Neural cell (in vitro differentiated cells): ENCODE measurements at regions not wholly inside any gene's neighbourhood (a gene's known extent, or its start where the extent isn't known, plus 50 kb on each side); places are given as distances from the start of the nearest gene placed in this dataset.

Experiments used
- H2AFZ ChIP-seq: fragments of 200-600, 300-800 bp; sonication (generic), shearing (Covaris generic); 2 replicates; pipeline ENCODE4 v1.6.0; 2014; ENCODE audit warnings: low read depth, mild to moderate bottlenecking, antibody characterized with exemption, low read length, moderate library complexity
- H3F3A ChIP-seq: fragments of 200-600 bp; shearing (Covaris generic); 2 replicates; pipeline ENCODE4 v1.6.1; 2016; ENCODE audit warnings: mild to moderate bottlenecking, moderate library complexity, mixed read lengths, antibody characterized with exemption, low read length; ENCODE audit not compliant: insufficient read depth, poor library complexity, severe bottlenecking
- H3K27ac ChIP-seq: fragments of 200-600, 300-800 bp; sonication (generic), shearing (Covaris generic); 2 replicates; pipeline ENCODE4 v1.5.1; 2014; ENCODE audit warnings: mild to moderate bottlenecking, low read length, moderate library complexity
- H3K27me3 ChIP-seq: fragments of 300-800, 200-600 bp; sonication (generic), shearing (Covaris generic); 2 replicates; pipeline ENCODE4 v1.6.0; 2014; ENCODE audit warnings: mild to moderate bottlenecking, low read depth, low read length, moderate library complexity; ENCODE audit not compliant: insufficient read depth
- H3K36me3 ChIP-seq: fragments of 300-800, 200-600 bp; sonication (generic), shearing (Covaris generic); 2 replicates; pipeline ENCODE4 v1.5.1; 2014; ENCODE audit warnings: mild to moderate bottlenecking, antibody characterized with exemption, low read length, moderate library complexity; ENCODE audit not compliant: insufficient read depth
- H3K4me2 ChIP-seq: fragments of 300-800, 200-600 bp; sonication (generic), shearing (Covaris generic); 2 replicates; pipeline ENCODE4 v1.6.0; 2014; ENCODE audit warnings: mild to moderate bottlenecking, low read length
- H3K4me3 ChIP-seq: fragments of 300-800, 200-600 bp; sonication (generic), shearing (Covaris generic); 2 replicates; pipeline ENCODE4 v1.5.1; 2014; ENCODE audit warnings: mild to moderate bottlenecking, low read length, moderate library complexity
- H3K79me2 ChIP-seq: fragments of 200-600 bp; shearing (Covaris generic); replicated peaks from 2 replicates; pipeline ENCODE4 v1.6.0; 2014; ENCODE audit warnings: mild to moderate bottlenecking, low read length, moderate library complexity; ENCODE audit not compliant: insufficient read depth
- H3K9ac ChIP-seq: fragments of 300-800, 200-600 bp; sonication (generic), shearing (Covaris generic); 2 replicates; pipeline ENCODE4 v1.6.1; 2016; ENCODE audit warnings: mild to moderate bottlenecking, low read length, mixed read lengths
- H3K9me2 ChIP-seq: fragments of 200-600 bp; shearing (Covaris generic); 2 replicates; pipeline ENCODE4 v1.6.1; 2016; ENCODE audit warnings: mild to moderate bottlenecking, low read length, mixed read lengths; ENCODE audit not compliant: insufficient read depth
- H3K9me3 ChIP-seq: fragments of 200-600, 300-800 bp; sonication (generic), shearing (Covaris generic); 2 replicates; pipeline ENCODE4 v1.6.1; 2016; ENCODE audit warnings: mild to moderate bottlenecking, mixed run types, low read length, moderate library complexity, mixed read lengths
- H4K20me1 ChIP-seq: fragments of 200-600 bp; shearing (Covaris generic); 2 replicates; pipeline ENCODE4 v1.6.1; 2016; ENCODE audit warnings: mild to moderate bottlenecking, mixed run types; ENCODE audit not compliant: insufficient read depth
- EP300 ChIP-seq: fragments of 450-650 bp; conservative IDR thresholded peaks from 2 replicates; pipeline ENCODE4 v1.6.1; 2014; ENCODE audit warnings: antibody characterized with exemption, mild to moderate bottlenecking, moderate library complexity; ENCODE audit not compliant: poor library complexity, severe bottlenecking
- EZH2 ChIP-seq: fragments of 200-600, 300-800 bp; shearing (Covaris generic), sonication (generic); IDR thresholded peaks from 2 replicates; pipeline ENCODE4 v1.6.1; 2014; ENCODE audit warnings: antibody characterized with exemption, low read length, borderline replicate concordance, mild to moderate bottlenecking; ENCODE audit not compliant: insufficient read depth, poor library complexity, severe bottlenecking
- MXI1 ChIP-seq: fragments of 450-650 bp; conservative IDR thresholded peaks from 2 replicates; pipeline ENCODE4 v1.6.1; 2014; ENCODE audit warnings: antibody characterized with exemption, mild to moderate bottlenecking; ENCODE audit not compliant: poor library complexity, severe bottlenecking
- POLR2AphosphoS5 ChIP-seq: IDR thresholded peaks from 2 replicates; pipeline ENCODE4 v1.6.1; 2012
- RAD21 ChIP-seq: fragments of 450-650 bp; conservative IDR thresholded peaks from 2 replicates; pipeline ENCODE4 v1.6.1; 2014; ENCODE audit warnings: antibody characterized with exemption, mild to moderate bottlenecking, moderate library complexity
- SMC3 ChIP-seq: fragments of 450-650 bp; conservative IDR thresholded peaks from 2 replicates; pipeline ENCODE4 v1.6.1; 2014; ENCODE audit warnings: antibody characterized with exemption, mild to moderate bottlenecking, moderate library complexity; ENCODE audit not compliant: poor library complexity
- TAF1 ChIP-seq: IDR thresholded peaks from 2 replicates; pipeline ENCODE4 v1.6.1; 2012; ENCODE audit warnings: low read depth
- TF ChIP-seq, protein P1 (sequence below): IDR thresholded peaks from 2 replicates; pipeline ENCODE4 v1.6.1; 2012; ENCODE audit warnings: borderline replicate concordance
- TF ChIP-seq, protein P2 (sequence below): fragments of 450-650 bp; IDR thresholded peaks from 2 replicates; pipeline ENCODE4 v1.5.1; 2014; ENCODE audit warnings: antibody characterized with exemption, mild to moderate bottlenecking, moderate library complexity; ENCODE audit not compliant: poor library complexity, severe bottlenecking

DNA sequence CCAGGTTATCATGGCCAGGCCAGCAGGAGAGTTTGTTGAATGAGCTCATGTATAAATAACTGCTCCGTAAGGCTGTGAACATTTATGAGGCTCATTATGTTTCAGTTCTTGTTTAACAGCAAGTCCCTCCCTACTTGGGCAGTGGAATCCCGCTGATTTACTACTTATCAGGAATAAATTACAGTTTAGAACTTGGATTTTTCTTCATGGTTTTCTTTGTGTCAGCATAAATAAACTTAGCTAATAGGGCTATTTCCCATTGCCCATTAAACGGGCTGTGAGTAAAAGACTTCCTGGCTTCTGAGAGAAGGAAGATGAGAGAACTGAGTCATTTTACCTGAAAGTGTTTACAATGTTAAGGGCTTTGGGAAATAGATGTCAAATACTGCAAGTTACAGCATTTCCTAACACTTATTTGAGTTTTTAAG lies 701.6 kb upstream of the ANKRD30A start:
- H3K27me3 ChIP-seq, result no peaks in the 10 kb centered on the region
- H3K79me2 ChIP-seq, result no peaks in the 10 kb centered on the region
- no peak overlapping the region for H3K4me3 ChIP-seq
- no peaks in the 10 kb centered on the region for H4K20me1 ChIP-seq
- no peaks in the 10 kb centered on the region for H3K36me3 ChIP-seq
- no peak overlapping the region for H3K27ac ChIP-seq
- TF ChIP-seq TAF1, result no peak
- no peak for TF ChIP-seq MXI1
- TF ChIP-seq, protein P1, sequence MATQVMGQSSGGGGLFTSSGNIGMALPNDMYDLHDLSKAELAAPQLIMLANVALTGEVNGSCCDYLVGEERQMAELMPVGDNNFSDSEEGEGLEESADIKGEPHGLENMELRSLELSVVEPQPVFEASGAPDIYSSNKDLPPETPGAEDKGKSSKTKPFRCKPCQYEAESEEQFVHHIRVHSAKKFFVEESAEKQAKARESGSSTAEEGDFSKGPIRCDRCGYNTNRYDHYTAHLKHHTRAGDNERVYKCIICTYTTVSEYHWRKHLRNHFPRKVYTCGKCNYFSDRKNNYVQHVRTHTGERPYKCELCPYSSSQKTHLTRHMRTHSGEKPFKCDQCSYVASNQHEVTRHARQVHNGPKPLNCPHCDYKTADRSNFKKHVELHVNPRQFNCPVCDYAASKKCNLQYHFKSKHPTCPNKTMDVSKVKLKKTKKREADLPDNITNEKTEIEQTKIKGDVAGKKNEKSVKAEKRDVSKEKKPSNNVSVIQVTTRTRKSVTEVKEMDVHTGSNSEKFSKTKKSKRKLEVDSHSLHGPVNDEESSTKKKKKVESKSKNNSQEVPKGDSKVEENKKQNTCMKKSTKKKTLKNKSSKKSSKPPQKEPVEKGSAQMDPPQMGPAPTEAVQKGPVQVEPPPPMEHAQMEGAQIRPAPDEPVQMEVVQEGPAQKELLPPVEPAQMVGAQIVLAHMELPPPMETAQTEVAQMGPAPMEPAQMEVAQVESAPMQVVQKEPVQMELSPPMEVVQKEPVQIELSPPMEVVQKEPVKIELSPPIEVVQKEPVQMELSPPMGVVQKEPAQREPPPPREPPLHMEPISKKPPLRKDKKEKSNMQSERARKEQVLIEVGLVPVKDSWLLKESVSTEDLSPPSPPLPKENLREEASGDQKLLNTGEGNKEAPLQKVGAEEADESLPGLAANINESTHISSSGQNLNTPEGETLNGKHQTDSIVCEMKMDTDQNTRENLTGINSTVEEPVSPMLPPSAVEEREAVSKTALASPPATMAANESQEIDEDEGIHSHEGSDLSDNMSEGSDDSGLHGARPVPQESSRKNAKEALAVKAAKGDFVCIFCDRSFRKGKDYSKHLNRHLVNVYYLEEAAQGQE, result no peak
- TF ChIP-seq EP300, result no peak
- TF ChIP-seq RAD21, result no peak
- TF ChIP-seq, protein P2, sequence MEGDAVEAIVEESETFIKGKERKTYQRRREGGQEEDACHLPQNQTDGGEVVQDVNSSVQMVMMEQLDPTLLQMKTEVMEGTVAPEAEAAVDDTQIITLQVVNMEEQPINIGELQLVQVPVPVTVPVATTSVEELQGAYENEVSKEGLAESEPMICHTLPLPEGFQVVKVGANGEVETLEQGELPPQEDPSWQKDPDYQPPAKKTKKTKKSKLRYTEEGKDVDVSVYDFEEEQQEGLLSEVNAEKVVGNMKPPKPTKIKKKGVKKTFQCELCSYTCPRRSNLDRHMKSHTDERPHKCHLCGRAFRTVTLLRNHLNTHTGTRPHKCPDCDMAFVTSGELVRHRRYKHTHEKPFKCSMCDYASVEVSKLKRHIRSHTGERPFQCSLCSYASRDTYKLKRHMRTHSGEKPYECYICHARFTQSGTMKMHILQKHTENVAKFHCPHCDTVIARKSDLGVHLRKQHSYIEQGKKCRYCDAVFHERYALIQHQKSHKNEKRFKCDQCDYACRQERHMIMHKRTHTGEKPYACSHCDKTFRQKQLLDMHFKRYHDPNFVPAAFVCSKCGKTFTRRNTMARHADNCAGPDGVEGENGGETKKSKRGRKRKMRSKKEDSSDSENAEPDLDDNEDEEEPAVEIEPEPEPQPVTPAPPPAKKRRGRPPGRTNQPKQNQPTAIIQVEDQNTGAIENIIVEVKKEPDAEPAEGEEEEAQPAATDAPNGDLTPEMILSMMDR, result no peak
- TF ChIP-seq SMC3, result no peak
- TF ChIP-seq EZH2, result no peak
- no peak for TF ChIP-seq POLR2AphosphoS5
- H2AFZ ChIP-seq, result no peak overlapping the region
- H3K4me2 ChIP-seq, result no peak overlapping the region
- no peaks in the 10 kb centered on the region for H3F3A ChIP-seq
- no peaks in the 10 kb centered on the region for H3K9me2 ChIP-seq
- H3K9ac ChIP-seq, result no peak overlapping the region
- H3K9me3 ChIP-seq, result no peaks in the 10 kb centered on the region

DNA sequence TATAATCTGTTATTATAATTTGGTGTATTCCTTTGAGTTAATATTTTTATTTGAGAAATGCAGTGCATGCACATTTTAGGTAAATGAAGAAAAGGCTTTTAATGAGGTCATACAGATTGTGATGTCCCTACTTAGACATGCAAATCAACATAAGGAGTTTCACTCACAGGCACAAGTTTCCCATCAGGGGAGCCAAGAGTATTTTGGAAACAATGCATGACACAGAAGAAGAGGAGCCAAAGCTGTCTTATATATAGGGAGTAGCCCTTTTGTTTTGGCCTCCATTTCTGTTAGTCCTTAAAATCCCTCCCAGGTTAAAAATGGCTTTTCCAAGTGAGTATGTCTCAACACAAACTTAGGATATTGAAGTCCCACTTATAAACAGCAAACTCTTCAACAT lies 703.4 kb upstream of the ANKRD30A start:
- H3K4me2 ChIP-seq, result no peak overlapping the region
- H3K36me3 ChIP-seq, result no peaks in the 10 kb centered on the region
- H3K27me3 ChIP-seq, result no peaks in the 10 kb centered on the region
- no peak overlapping the region for H3K27ac ChIP-seq
- H3K9ac ChIP-seq, result no peak overlapping the region
- H3K79me2 ChIP-seq, result no peaks in the 10 kb centered on the region
- H3K9me3 ChIP-seq, result no peaks in the 10 kb centered on the region
- H3K4me3 ChIP-seq, result no peak overlapping the region
- H4K20me1 ChIP-seq, result no peaks in the 10 kb centered on the region
- TF ChIP-seq MXI1 (no peak), TAF1 (no peak), POLR2AphosphoS5 (no peak), EP300 (no peak), RAD21 (no peak), EZH2 (no peak), SMC3 (no peak)
- TF ChIP-seq, protein P1, result no peak
- TF ChIP-seq, protein P2, result no peak
- H3F3A ChIP-seq, result no peaks in the 10 kb centered on the region
- no peaks in the 10 kb centered on the region for H3K9me2 ChIP-seq
- no peak overlapping the region for H2AFZ ChIP-seq
